Caco-2 (cell line): ENCODE measurements at regions not wholly inside any gene's neighbourhood (a gene's known extent, or its start where the extent isn't known, plus 50 kb on each side); places are given as distances from the start of the nearest gene placed in this dataset.

Source experiments
- BruUV-seq: library from RNA; stranded (reverse); fragments of 400-500 nt; replicated peaks from 2 replicates; lab custom pipeline; 2021; lab: Mats Ljungman, UMichigan
- CTCF ChIA-PET: fragments of 300-600 bp; sonication (Branson Sonifier 250); formaldehyde crosslinking; loops from one replicate; lab custom pipeline; 2022; ENCODE audit warnings: antibody characterized with exemption; lab: Charles Lee
- POLR2A ChIA-PET: fragments of 300-600 bp; sonication (Branson Sonifier 250); formaldehyde crosslinking; loops from one replicate; lab custom pipeline; 2022; ENCODE audit warnings: antibody characterized with exemption; lab: Charles Lee
- DNase-seq, 2 experiments: peaks; one replicate each; pipeline versions ENCODE4 v3.0.0 to v3.0.0-alpha.2; 2020 to 2022
- H3K27me3 ChIP-seq: replicated peaks from 2 replicates; pipeline ENCODE4 v1.6.0; 2011; ENCODE audit warnings: low read length; ENCODE audit not compliant: control insufficient read depth, insufficient read depth
- H3K36me3 ChIP-seq: 2 replicates; pipeline ENCODE4 v1.5.1; 2011; ENCODE audit warnings: low read length; ENCODE audit not compliant: control insufficient read depth, insufficient read depth
- H3K4me1 ChIP-seq: fragments of 250-450 bp; sonication (Bioruptor Pico); 2 replicates; pipeline ENCODE4 v1.5.1; 2020; ENCODE audit warnings: mild to moderate bottlenecking
- H3K4me3 ChIP-seq: 2 replicates; pipeline ENCODE4 v1.5.1; 2011; ENCODE audit warnings: low read depth, mild to moderate bottlenecking, control low read depth, low read length
- H3K9me3 ChIP-seq: fragments of 250-450 bp; sonication (Bioruptor Pico); 2 replicates; pipeline ENCODE4 v1.5.1; 2020; ENCODE audit warnings: mild to moderate bottlenecking, moderate library complexity
- H3K27ac Mint-ChIP-seq: one replicate; pipeline ENCODE4 v1.8.0; 2022; ENCODE audit warnings: mixed read lengths; ENCODE audit not compliant: unreplicated experiment
- H3K27me3 Mint-ChIP-seq: one replicate; pipeline ENCODE4 v1.8.0; 2022; ENCODE audit warnings: mixed read lengths; ENCODE audit not compliant: insufficient read depth, unreplicated experiment
- H3K36me3 Mint-ChIP-seq: one replicate; pipeline ENCODE4 v1.8.0; 2022; ENCODE audit warnings: mild to moderate bottlenecking, mixed read lengths; ENCODE audit not compliant: insufficient read depth, unreplicated experiment
- H3K4me1 Mint-ChIP-seq: one replicate; pipeline ENCODE4 v1.8.0; 2022; ENCODE audit warnings: low read depth, mixed read lengths; ENCODE audit not compliant: unreplicated experiment
- H3K4me3 Mint-ChIP-seq: one replicate; pipeline ENCODE4 v1.8.0; 2022; ENCODE audit warnings: mild to moderate bottlenecking, moderate library complexity, mixed read lengths; ENCODE audit not compliant: unreplicated experiment
- H3K9me3 Mint-ChIP-seq: one replicate; pipeline ENCODE4 v1.8.0; 2022; ENCODE audit warnings: mixed read lengths; ENCODE audit not compliant: unreplicated experiment
- intact Hi-C: fragments of 100-400 bp; cut with micrococcal nuclease; formaldehyde crosslinking; loops from one replicate; pipeline ENCODE4 v1.10.0; 2022; ENCODE audit not compliant: unreplicated experiment
- TF ChIP-seq, protein P1 (sequence below), 2 experiments: fragments of 200-600 bp in 1 of 2; IDR thresholded peaks; 1 replicate in 1 of 2; 2 replicates in 1 of 2; pipeline versions ENCODE4 v1.5.1 to v1.8.0; 2011 to 2022; ENCODE audit warnings: antibody characterized with exemption in 1 of 2, control low read depth in 1 of 2, inconsistent platforms in 1 of 2, low read depth in 1 of 2, low read length in 1 of 2, mild to moderate bottlenecking in 1 of 2, moderate library complexity in 1 of 2; ENCODE audit not compliant: insufficient read depth in 1 of 2, severe bottlenecking in 1 of 2, unreplicated experiment in 1 of 2

DNA sequence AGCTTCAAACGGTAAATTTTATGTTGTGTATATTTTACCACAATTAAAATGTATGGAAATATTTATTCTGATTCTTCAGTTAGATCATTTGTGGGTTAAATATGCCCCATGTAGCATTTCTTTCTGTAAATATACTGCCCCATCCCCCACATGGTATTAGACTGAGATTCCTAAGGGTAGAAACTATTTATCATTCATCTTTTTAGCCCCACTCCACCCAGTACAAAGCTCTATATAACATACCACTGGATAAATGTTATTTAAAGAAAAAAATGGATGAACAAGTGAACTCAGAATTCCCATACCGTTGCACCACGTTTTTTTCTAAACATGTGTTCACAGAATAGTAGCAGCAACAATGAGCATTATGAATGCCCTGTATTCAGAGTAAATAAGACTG, 234.0 kb upstream of the IRF2BP2 start:
- CTCF ChIA-PET: no interaction called here

GRCh38 chr1:234842726-234843641, 233.0 kb upstream of the IRF2BP2 start:
- Mint-ChIP-seq H3K27ac (no peak overlapping the region), H3K4me3 (no peak overlapping the region), H3K36me3 (no peaks in the 10 kb centered on the region), H3K27me3 (no peaks in the 10 kb centered on the region), H3K9me3 (peaks cover 11% of the 10 kb centered on the region), H3K4me1 (no peaks in the 10 kb centered on the region)
- CTCF ChIA-PET: no interaction called here
- no peaks in the 10 kb centered on the region for H3K4me1 ChIP-seq
- no peaks in the 10 kb centered on the region for H3K27me3 ChIP-seq
- intact Hi-C loops: no loop called here
- no peak for DNase-seq
- no peaks in the 10 kb centered on the region for H3K36me3 ChIP-seq
- no peak overlapping the region for H3K4me3 ChIP-seq
- no peaks in the 10 kb centered on the region for H3K9me3 ChIP-seq
- BruUV-seq: no TSS peak
- TF ChIP-seq, protein P1, sequence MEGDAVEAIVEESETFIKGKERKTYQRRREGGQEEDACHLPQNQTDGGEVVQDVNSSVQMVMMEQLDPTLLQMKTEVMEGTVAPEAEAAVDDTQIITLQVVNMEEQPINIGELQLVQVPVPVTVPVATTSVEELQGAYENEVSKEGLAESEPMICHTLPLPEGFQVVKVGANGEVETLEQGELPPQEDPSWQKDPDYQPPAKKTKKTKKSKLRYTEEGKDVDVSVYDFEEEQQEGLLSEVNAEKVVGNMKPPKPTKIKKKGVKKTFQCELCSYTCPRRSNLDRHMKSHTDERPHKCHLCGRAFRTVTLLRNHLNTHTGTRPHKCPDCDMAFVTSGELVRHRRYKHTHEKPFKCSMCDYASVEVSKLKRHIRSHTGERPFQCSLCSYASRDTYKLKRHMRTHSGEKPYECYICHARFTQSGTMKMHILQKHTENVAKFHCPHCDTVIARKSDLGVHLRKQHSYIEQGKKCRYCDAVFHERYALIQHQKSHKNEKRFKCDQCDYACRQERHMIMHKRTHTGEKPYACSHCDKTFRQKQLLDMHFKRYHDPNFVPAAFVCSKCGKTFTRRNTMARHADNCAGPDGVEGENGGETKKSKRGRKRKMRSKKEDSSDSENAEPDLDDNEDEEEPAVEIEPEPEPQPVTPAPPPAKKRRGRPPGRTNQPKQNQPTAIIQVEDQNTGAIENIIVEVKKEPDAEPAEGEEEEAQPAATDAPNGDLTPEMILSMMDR (IDR thresholded peaks at IDR 0.05; ENCODE audit: insufficient read depth in 1 of 2, low read depth in 1 of 2, low read length in 1 of 2, severe bottlenecking in 1 of 2, unreplicated experiment in 1 of 2): no peak
- POLR2A ChIA-PET: no interaction called here

More for the DNA sequence above, 234.0 kb upstream of the IRF2BP2 start:
- Mint-ChIP-seq H3K4me3 (no peak overlapping the region), H3K4me1 (no peaks in the 10 kb centered on the region), H3K36me3 (no peaks in the 10 kb centered on the region), H3K27me3 (no peaks in the 10 kb centered on the region), H3K9me3 (peaks cover 11% of the 10 kb centered on the region), H3K27ac (no peak overlapping the region)
- no peaks in the 10 kb centered on the region for H3K9me3 ChIP-seq
- no peak overlapping the region for H3K4me3 ChIP-seq
- no TSS peak for BruUV-seq
- no peaks in the 10 kb centered on the region for H3K4me1 ChIP-seq
- no peaks in the 10 kb centered on the region for H3K27me3 ChIP-seq
- intact Hi-C loops: no loop called here
- TF ChIP-seq, protein P1 (IDR thresholded peaks at IDR 0.05; ENCODE audit: insufficient read depth in 1 of 2, low read depth in 1 of 2, low read length in 1 of 2, severe bottlenecking in 1 of 2, unreplicated experiment in 1 of 2): no peak
- POLR2A ChIA-PET: no interaction called here
- H3K36me3 ChIP-seq: no peaks in the 10 kb centered on the region
- no peak for DNase-seq

- no peak for DNase-seq
- H3K36me3 Mint-ChIP-seq: no peaks in the 10 kb centered on the region
- H3K27ac Mint-ChIP-seq: no peak overlapping the region
- Histone ChIP-seq H3K4me3 (no peak overlapping the region), H3K4me1 (no peaks in the 10 kb centered on the region), H3K27me3 (no peaks in the 10 kb centered on the region), H3K9me3 (no peaks in the 10 kb centered on the region), H3K36me3 (no peaks in the 10 kb centered on the region)
- ChIA-PET CTCF (no interaction called here), POLR2A (no interaction called here)
- no peaks in the 10 kb centered on the region for H3K27me3 Mint-ChIP-seq
- no TSS peak for BruUV-seq
- TF ChIP-seq, protein P1 (IDR thresholded peaks at IDR 0.05; ENCODE audit: insufficient read depth in 1 of 2, low read depth in 1 of 2, low read length in 1 of 2, severe bottlenecking in 1 of 2, unreplicated experiment in 1 of 2): no peak
- no peak overlapping the region for H3K4me3 Mint-ChIP-seq
- intact Hi-C loops: no loop called here
- peaks cover 11% of the 10 kb centered on the region for H3K9me3 Mint-ChIP-seq
- H3K4me1 Mint-ChIP-seq: no peaks in the 10 kb centered on the region
These were observed 231.8 kb upstream of the IRF2BP2 start for GRCh38 chr1:234841710-234842231.
